ENCODE measurements at regions not wholly inside any gene's neighbourhood (a gene's known extent, or its start where the extent isn't known, plus 50 kb on each side); places are given as distances from the start of the nearest gene placed in this dataset.
"Not testable (repeated sequence)": the region's sequence is repeated elsewhere in the genome, so short reads cannot be mapped to it uniquely, and the experiment has no call there.

DNA sequence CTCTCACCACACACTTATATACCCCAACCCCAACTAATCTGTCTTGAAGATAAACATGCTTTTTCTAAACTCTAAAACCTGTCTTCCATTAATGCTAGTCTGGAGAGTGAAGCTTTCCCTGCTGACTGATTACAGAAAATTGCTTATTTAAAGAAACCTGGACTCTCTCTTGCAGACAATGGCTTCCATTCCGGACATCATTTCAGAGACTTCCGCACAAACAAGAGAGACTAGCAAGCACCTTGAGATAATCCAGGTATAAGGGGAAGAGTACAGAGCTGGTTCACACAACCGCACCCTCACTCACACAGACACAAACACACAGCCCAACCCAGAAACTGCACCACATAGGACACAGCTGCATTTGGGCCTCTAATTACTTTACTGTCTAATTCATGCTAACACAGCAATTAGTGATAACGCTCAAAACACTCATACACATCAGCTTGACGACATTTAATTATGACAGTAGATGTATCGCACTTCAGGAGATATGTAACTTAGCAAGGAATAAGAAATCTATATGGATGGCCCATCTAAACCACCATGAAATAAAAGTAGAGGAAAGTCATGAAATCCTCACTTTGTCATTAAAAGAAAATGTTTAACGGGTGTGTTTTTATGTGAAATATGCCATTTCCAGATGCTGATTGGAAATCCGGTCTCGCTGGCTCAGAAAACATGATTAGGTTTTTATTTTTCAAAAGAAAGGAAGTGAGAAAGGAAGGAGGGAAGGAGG lies 138.1 kb upstream of the JARID2 start:
- CTCF ChIA-PET: no interaction called here
- 93% methylated on average over 3 of the region's 9 CpGs for WGBS (ENCODE audit: insufficient coverage)

DNA sequence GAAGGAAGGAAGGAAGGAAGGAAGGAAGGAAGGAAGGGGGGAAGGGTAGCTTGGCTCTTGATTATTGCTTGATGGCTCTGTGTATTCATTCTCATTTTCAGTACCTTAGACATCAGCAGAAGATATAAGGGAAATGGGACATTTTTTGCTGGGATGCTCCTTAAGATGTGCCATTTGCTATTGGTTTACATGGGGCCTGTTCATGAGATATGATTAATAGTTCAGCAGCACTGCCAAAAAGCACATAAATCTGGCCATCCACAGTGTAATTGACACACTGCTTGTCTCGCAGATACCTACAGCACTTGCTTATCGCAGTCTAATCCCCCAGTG lies 137.5 kb upstream of the JARID2 start:
- DNase-seq: no peak
- ChIA-PET POLR2A (interaction anchor here (0.6 kb wide), 1 partner anchor 38 kb away, joined by 3 read pairs; no protein-coding TSS in a partner anchor), CTCF (no interaction called here)
- WGBS (ENCODE audit: insufficient coverage): 100% methylated on average over 2 of the region's 2 CpGs
- peaks cover 0 to 6% (median 1%) of the 10 kb centered on the region in 5 experiments for H3K9me3 ChIP-seq (ENCODE audit: control extremely low read depth in 1 of 5, control insufficient read depth in 4 of 5, insufficient read depth in 2 of 5, low read depth in 1 of 5, low read length in 4 of 5)
- no peaks in the 10 kb centered on the region for H3K27me3 ChIP-seq (replicated peaks in 2 of 5; ENCODE audit: control insufficient read depth in 4 of 5, insufficient read depth in 5 of 5, low read length in 4 of 5)
- H3K27ac ChIP-seq (ENCODE audit: insufficient read depth in 1 of 2, low read depth in 1 of 2, low read length in 2 of 2, poor library complexity in 1 of 2, severe bottlenecking in 2 of 2): no peak overlapping the region
- H3K36me3 ChIP-seq (ENCODE audit: control insufficient read depth in 4 of 4, insufficient read depth in 4 of 4, low read length in 3 of 4): no peaks in the 10 kb centered on the region
- no peak overlapping the region for H3K4me3 ChIP-seq (ENCODE audit: control insufficient read depth in 1 of 7, extremely low read depth in 1 of 7, insufficient read depth in 4 of 7, low read depth in 2 of 7, low read length in 6 of 7)
- H3K4me1 ChIP-seq (ENCODE audit: control extremely low read depth in 1 of 4, control insufficient read depth in 4 of 4, insufficient read depth in 4 of 4, low read length in 3 of 4): no peaks in the 10 kb centered on the region

More for the DNA sequence above, 138.1 kb upstream of the JARID2 start:
- Histone ChIP-seq H3K9me3 (ENCODE audit: control extremely low read depth in 1 of 5, control insufficient read depth in 4 of 5, insufficient read depth in 2 of 5, low read depth in 1 of 5, low read length in 4 of 5) (peaks cover 0 to 6% (median 1%) of the 10 kb centered on the region in 5 experiments), H3K4me1 (ENCODE audit: control extremely low read depth in 1 of 4, control insufficient read depth in 4 of 4, insufficient read depth in 4 of 4, low read length in 3 of 4) (no peaks in the 10 kb centered on the region), H3K27ac (ENCODE audit: insufficient read depth in 1 of 2, low read depth in 1 of 2, low read length in 2 of 2, poor library complexity in 1 of 2, severe bottlenecking in 2 of 2) (peak overlapping the region in 1 of 2 experiments; percentile 62), H3K27me3 (replicated peaks in 2 of 5; ENCODE audit: control insufficient read depth in 4 of 5, insufficient read depth in 5 of 5, low read length in 4 of 5) (no peaks in the 10 kb centered on the region), H3K36me3 (ENCODE audit: control insufficient read depth in 4 of 4, insufficient read depth in 4 of 4, low read length in 3 of 4) (no peaks in the 10 kb centered on the region), H3K4me3 (ENCODE audit: control insufficient read depth in 1 of 7, extremely low read depth in 1 of 7, insufficient read depth in 4 of 7, low read depth in 2 of 7, low read length in 6 of 7) (no peak overlapping the region)
- POLR2A ChIA-PET: interaction anchor here (0.6 kb wide), 1 partner anchor 38 kb away, joined by 3 read pairs; no protein-coding TSS in a partner anchor
- no peak for DNase-seq

DNA sequence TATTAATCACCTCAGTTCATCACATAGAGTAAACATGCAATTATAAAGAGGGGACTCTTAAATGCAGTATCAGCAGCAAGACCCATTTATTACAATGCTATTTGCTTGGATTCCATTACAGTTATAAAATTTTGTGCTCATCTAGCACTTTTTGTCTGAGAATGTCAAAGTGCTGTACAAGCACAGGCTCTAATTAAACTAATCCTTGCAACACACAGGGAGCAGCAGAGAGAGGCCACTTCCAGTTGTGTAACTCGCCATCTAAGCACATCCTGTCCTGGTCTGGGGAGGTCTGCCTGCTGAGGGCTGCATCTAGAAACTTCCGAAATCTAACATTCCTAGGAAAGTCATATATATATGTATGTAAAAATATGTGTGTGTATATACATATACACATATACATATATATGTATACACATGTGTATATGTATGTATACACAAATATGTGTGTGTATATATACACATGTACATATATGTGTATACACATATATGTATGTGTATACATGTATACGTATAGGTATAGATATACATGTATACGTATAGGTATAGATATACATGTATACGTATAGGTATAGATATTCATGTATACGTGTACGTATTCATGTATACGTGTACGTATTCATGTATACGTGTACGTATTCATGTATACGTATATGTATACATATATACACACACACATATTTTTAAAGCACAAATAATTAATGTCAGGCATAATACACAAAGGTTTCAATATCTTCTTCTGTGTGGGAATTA lies 136.4 kb upstream of the JARID2 start:
- H3K4me1 ChIP-seq (ENCODE audit: control extremely low read depth in 1 of 4, control insufficient read depth in 4 of 4, insufficient read depth in 4 of 4, low read length in 3 of 4): no peaks in the 10 kb centered on the region
- WGBS (ENCODE audit: insufficient coverage): no CpG with 5 or more reads among the region's 12 CpGs
- ChIA-PET CTCF (no interaction called here), POLR2A (no interaction called here)
- no peak for DNase-seq
- no peaks in the 10 kb centered on the region for H3K27me3 ChIP-seq (replicated peaks in 2 of 5; ENCODE audit: control insufficient read depth in 4 of 5, insufficient read depth in 5 of 5, low read length in 4 of 5)
- H3K36me3 ChIP-seq (ENCODE audit: control insufficient read depth in 4 of 4, insufficient read depth in 4 of 4, low read length in 3 of 4): no peaks in the 10 kb centered on the region
- no peak overlapping the region for H3K27ac ChIP-seq (ENCODE audit: insufficient read depth in 1 of 2, low read depth in 1 of 2, low read length in 2 of 2, poor library complexity in 1 of 2, severe bottlenecking in 2 of 2)
- peaks cover 0 to 6% (median 1%) of the 10 kb centered on the region in 5 experiments for H3K9me3 ChIP-seq (ENCODE audit: control extremely low read depth in 1 of 5, control insufficient read depth in 4 of 5, insufficient read depth in 2 of 5, low read depth in 1 of 5, low read length in 4 of 5)
- H3K4me3 ChIP-seq (ENCODE audit: control insufficient read depth in 1 of 7, extremely low read depth in 1 of 7, insufficient read depth in 4 of 7, low read depth in 2 of 7, low read length in 6 of 7): no peak overlapping the region

DNA sequence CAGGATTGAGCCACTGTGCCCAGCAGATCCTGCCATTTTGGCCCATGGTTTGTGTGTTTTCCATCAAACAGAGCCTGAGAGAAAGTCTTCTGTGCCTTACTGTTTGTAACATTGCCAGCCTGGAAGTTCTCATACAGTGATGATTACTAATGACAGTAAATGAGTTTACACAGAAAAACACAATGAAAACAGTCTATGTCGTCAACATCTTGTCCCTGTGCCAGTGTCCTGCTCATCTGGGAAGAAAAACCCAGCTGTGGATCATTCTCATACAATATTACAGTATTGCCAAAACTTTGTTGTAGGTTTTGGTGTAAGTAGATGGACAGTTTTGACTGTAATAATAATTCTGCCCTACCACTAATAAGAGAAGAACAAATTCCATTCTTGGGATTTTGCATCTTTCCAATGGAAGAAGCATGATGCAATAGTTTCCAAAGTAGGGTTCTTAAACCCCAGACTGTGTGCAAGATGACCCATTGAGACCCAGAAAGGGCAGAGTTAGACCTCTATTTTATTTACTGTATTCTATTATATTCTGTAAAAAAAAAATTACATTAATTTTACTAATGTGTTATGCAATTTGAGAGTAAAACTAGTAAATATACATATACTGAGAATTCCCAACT lies 135.0 kb upstream of the JARID2 start:
- ChIA-PET CTCF (no interaction called here), POLR2A (no interaction called here)
- Histone ChIP-seq H3K27ac (ENCODE audit: insufficient read depth in 1 of 2, low read depth in 1 of 2, low read length in 2 of 2, poor library complexity in 1 of 2, severe bottlenecking in 2 of 2) (no peak overlapping the region), H3K9me3 (ENCODE audit: control extremely low read depth in 1 of 5, control insufficient read depth in 4 of 5, insufficient read depth in 2 of 5, low read depth in 1 of 5, low read length in 4 of 5) (peaks cover 0 to 3% (median 0%) of the 10 kb centered on the region in 5 experiments), H3K27me3 (replicated peaks in 2 of 5; ENCODE audit: control insufficient read depth in 4 of 5, insufficient read depth in 5 of 5, low read length in 4 of 5) (no peaks in the 10 kb centered on the region), H3K4me1 (ENCODE audit: control extremely low read depth in 1 of 4, control insufficient read depth in 4 of 4, insufficient read depth in 4 of 4, low read length in 3 of 4) (no peaks in the 10 kb centered on the region), H3K4me3 (ENCODE audit: control insufficient read depth in 1 of 7, extremely low read depth in 1 of 7, insufficient read depth in 4 of 7, low read depth in 2 of 7, low read length in 6 of 7) (no peak overlapping the region), H3K36me3 (ENCODE audit: control insufficient read depth in 4 of 4, insufficient read depth in 4 of 4, low read length in 3 of 4) (no peaks in the 10 kb centered on the region)
- DNase-seq: no peak
- no CpG with 5 or more reads among the region's 1 CpG for WGBS (ENCODE audit: insufficient coverage)

DNA sequence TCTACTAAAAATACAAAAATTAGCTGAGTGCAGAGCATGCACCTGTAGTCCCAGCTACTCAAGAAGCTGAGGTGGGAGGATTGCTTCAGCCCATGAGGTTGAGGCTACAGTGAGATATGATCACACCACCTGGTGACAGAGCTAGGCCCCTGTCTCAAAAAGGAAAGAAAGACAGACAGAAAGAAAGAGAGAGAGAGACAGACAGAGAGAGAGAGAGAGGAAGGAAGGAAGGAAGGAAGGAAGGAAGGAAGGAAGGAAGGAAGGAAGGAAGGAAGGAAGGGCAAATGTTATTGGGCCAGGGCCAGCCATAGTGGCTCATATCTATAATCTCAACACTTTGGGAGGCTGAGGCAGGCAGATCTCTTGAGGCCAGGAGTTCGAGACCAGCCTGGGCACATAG lies 134.3 kb upstream of the JARID2 start:
- H3K36me3 ChIP-seq (ENCODE audit: control insufficient read depth in 4 of 4, insufficient read depth in 4 of 4, low read length in 3 of 4); CTCF ChIA-PET; H3K9me3 ChIP-seq (ENCODE audit: control extremely low read depth in 1 of 5, control insufficient read depth in 4 of 5, insufficient read depth in 2 of 5, low read depth in 1 of 5, low read length in 4 of 5); H3K27me3 ChIP-seq (replicated peaks in 2 of 5; ENCODE audit: control insufficient read depth in 4 of 5, insufficient read depth in 5 of 5, low read length in 4 of 5); POLR2A ChIA-PET; DNase-seq; H3K27ac ChIP-seq (ENCODE audit: insufficient read depth in 1 of 2, low read depth in 1 of 2, low read length in 2 of 2, poor library complexity in 1 of 2, severe bottlenecking in 2 of 2); H3K4me1 ChIP-seq (ENCODE audit: control extremely low read depth in 1 of 4, control insufficient read depth in 4 of 4, insufficient read depth in 4 of 4, low read length in 3 of 4); H3K4me3 ChIP-seq (ENCODE audit: control insufficient read depth in 1 of 7, extremely low read depth in 1 of 7, insufficient read depth in 4 of 7, low read depth in 2 of 7, low read length in 6 of 7): not testable (repeated sequence)
- 83% methylated on average over 1 of the region's 1 CpG for WGBS (ENCODE audit: insufficient coverage)

DNA sequence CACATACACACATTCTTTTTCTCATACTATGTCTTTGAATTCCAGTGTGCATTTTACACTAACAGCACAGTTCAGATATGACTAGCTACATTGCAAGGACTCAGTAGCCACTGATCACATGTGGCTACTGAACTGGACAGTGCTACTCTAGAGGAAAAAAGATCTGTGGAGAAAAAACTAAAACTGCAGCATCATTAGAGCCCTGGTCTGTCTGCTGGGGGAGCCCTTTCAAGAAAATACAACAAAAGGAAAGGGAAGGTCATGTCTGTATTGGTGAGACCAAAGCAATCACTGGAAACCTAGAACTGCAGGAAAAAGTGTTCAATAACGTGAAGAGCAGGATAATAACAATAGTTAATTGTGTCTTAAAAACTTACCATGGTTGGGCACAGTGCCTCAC lies 132.3 kb upstream of the JARID2 start:
- H3K9me3 ChIP-seq (ENCODE audit: control extremely low read depth in 1 of 5, control insufficient read depth in 4 of 5, insufficient read depth in 2 of 5, low read depth in 1 of 5, low read length in 4 of 5): no peaks in the 10 kb centered on the region
- DNase-seq: no peak
- H3K27ac ChIP-seq (ENCODE audit: insufficient read depth in 1 of 2, low read depth in 1 of 2, low read length in 2 of 2, poor library complexity in 1 of 2, severe bottlenecking in 2 of 2): no peak overlapping the region
- no peaks in the 10 kb centered on the region for H3K4me1 ChIP-seq (ENCODE audit: control extremely low read depth in 1 of 4, control insufficient read depth in 4 of 4, insufficient read depth in 4 of 4, low read length in 3 of 4)
- H3K27me3 ChIP-seq (replicated peaks in 2 of 5; ENCODE audit: control insufficient read depth in 4 of 5, insufficient read depth in 5 of 5, low read length in 4 of 5): no peaks in the 10 kb centered on the region
- ChIA-PET CTCF (no interaction called here), POLR2A (interaction anchor here (0.6 kb wide), 1 partner anchor 78 kb away, joined by 3 read pairs; no protein-coding TSS in a partner anchor)
- WGBS (ENCODE audit: insufficient coverage): 100% methylated on average over 1 of the region's 1 CpG
- H3K36me3 ChIP-seq (ENCODE audit: control insufficient read depth in 4 of 4, insufficient read depth in 4 of 4, low read length in 3 of 4): no peaks in the 10 kb centered on the region
- no peak overlapping the region for H3K4me3 ChIP-seq (ENCODE audit: control insufficient read depth in 1 of 7, extremely low read depth in 1 of 7, insufficient read depth in 4 of 7, low read depth in 2 of 7, low read length in 6 of 7)

DNA sequence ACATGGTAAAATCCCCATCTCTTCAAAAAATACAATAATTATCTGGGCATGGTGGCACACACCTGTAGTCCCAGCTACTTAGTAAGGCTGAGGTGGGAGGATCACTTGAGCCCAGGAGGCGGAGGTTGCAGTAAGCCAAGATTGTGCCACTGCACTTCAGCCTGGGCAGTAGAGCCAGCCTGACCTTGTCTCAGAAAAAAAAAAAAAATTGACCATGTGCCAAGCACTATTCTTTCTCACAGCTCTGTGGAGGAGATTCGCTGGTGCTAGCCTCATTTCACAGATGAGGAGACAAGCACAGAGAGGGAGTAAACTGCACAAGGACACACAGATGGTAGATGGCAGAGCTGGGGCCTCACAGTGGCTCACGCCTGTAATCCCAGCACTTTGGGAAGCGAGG lies 131.8 kb upstream of the JARID2 start:
- WGBS (ENCODE audit: insufficient coverage): 95% methylated on average over 2 of the region's 4 CpGs
- Histone ChIP-seq H3K27ac (ENCODE audit: insufficient read depth in 1 of 2, low read depth in 1 of 2, low read length in 2 of 2, poor library complexity in 1 of 2, severe bottlenecking in 2 of 2) (no peak overlapping the region), H3K9me3 (ENCODE audit: control extremely low read depth in 1 of 5, control insufficient read depth in 4 of 5, insufficient read depth in 2 of 5, low read depth in 1 of 5, low read length in 4 of 5) (no peaks in the 10 kb centered on the region), H3K4me3 (ENCODE audit: control insufficient read depth in 1 of 7, extremely low read depth in 1 of 7, insufficient read depth in 4 of 7, low read depth in 2 of 7, low read length in 6 of 7) (no peak overlapping the region), H3K4me1 (ENCODE audit: control extremely low read depth in 1 of 4, control insufficient read depth in 4 of 4, insufficient read depth in 4 of 4, low read length in 3 of 4) (no peaks in the 10 kb centered on the region), H3K27me3 (replicated peaks in 2 of 5; ENCODE audit: control insufficient read depth in 4 of 5, insufficient read depth in 5 of 5, low read length in 4 of 5) (no peaks in the 10 kb centered on the region), H3K36me3 (ENCODE audit: control insufficient read depth in 4 of 4, insufficient read depth in 4 of 4, low read length in 3 of 4) (no peaks in the 10 kb centered on the region)
- CTCF ChIA-PET: no interaction called here
- no peak for DNase-seq
- POLR2A ChIA-PET: no interaction called here

Data from common myeloid progenitor, CD34-positive (primary cell).